Right lobe of liver (tissue), 4 donors: ENCODE measurements at regions not wholly inside any gene's neighbourhood (a gene's known extent, or its start where the extent isn't known, plus 50 kb on each side); places are given as distances from the start of the nearest gene placed in this dataset.
"Not testable (repeated sequence)": the region's sequence is repeated elsewhere in the genome, so short reads cannot be mapped to it uniquely, and the experiment has no call there.

Experiments used
- POLR2A ChIP-seq: fragments of 450-650 bp; IDR thresholded peaks from one replicate; pipeline ENCODE4 v1.6.1; 2017; ENCODE audit warnings: antibody characterized with exemption, mild to moderate bottlenecking
- TF ChIP-seq, protein P1 (sequence below), 4 donors: fragments of 200-600 bp in 3 of 4; fragments of 450-650 bp in 1 of 4; IDR thresholded peaks; one replicate each; pipeline versions ENCODE4 v1.5.1 to v1.8.0; 2016 to 2022; ENCODE audit warnings: antibody characterized with exemption in 4 of 4, mild to moderate bottlenecking in 2 of 4
- donor health status: DM: no; HTN: no; CAD: no.
- donor health status: DM: no; HTN: no; CAD: no.
- donor health status: DM: no; HTN: yes; CAD: no.

DNA sequence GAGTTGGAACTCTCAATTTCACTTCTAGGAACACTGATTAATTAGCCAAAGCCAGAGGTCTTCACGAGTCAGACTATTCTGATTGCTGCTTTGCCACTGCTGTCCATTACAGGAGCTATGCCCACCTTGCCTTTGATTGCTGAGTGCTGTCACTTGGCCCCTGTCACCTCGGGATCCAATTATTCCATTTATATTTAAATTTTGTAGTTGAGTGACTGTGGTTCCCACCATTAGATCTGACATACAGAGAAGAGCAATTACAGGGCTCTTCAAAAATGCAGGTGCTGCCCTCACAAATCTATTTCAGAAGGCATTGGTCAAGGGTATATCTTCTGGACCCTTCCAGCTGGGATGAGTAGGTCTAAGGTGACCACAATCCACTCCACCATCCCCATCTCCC, 200.8 kb downstream of the GJA1 start:
- TF ChIP-seq, protein P1, sequence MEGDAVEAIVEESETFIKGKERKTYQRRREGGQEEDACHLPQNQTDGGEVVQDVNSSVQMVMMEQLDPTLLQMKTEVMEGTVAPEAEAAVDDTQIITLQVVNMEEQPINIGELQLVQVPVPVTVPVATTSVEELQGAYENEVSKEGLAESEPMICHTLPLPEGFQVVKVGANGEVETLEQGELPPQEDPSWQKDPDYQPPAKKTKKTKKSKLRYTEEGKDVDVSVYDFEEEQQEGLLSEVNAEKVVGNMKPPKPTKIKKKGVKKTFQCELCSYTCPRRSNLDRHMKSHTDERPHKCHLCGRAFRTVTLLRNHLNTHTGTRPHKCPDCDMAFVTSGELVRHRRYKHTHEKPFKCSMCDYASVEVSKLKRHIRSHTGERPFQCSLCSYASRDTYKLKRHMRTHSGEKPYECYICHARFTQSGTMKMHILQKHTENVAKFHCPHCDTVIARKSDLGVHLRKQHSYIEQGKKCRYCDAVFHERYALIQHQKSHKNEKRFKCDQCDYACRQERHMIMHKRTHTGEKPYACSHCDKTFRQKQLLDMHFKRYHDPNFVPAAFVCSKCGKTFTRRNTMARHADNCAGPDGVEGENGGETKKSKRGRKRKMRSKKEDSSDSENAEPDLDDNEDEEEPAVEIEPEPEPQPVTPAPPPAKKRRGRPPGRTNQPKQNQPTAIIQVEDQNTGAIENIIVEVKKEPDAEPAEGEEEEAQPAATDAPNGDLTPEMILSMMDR (IDR thresholded peaks at IDR 0.05) = not testable (repeated sequence)
- TF ChIP-seq POLR2A = not testable (repeated sequence)
